ENCODE measurements at regions not wholly inside any gene's neighbourhood (a gene's known extent, or its start where the extent isn't known, plus 50 kb on each side); places are given as distances from the start of the nearest gene placed in this dataset.

DNA sequence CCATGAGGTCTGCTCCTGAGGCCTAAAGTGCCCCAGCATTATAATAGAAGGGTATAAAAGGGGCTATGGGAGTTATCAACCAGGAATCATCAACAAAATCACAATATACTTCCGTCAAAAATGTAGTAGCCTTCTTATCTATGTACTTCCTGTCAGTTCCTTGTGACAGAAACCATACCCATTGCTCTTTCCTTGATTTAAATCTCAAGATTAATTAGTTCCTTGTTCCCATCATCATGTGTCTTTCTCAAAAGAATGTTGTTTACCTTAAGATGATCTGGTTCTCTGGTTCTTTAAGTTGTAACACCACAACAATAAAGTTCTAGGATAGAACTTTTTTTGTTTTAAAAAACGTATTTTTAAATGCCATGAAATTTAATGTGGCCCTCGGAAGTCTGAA lies 833.3 kb downstream of the LTN1 start:
- TF ChIP-seq ETV6 (IDR thresholded peaks at IDR 0.05; ENCODE audit: borderline replicate concordance in 1 of 2, low read depth in 2 of 2, low read length in 1 of 2), result no peak
- TF ChIP-seq ETV6 (CRISPR knock-in tag; IDR thresholded peaks at IDR 0.05; ENCODE audit: borderline replicate concordance), result no peak
- no peak for TF ChIP-seq MTA3 (IDR thresholded peaks at IDR 0.05; ENCODE audit: borderline replicate concordance)
- TF ChIP-seq USF2 (CRISPR knock-in tag; IDR thresholded peaks at IDR 0.05), result no peak
- no peak for TF ChIP-seq JUN (IDR thresholded peaks at IDR 0.05; ENCODE audit: borderline replicate concordance, low read depth, low read length)
- TF ChIP-seq JUN (CRISPR knock-in tag; IDR thresholded peaks at IDR 0.05; ENCODE audit: borderline replicate concordance), result no peak
- TF ChIP-seq POLR2AphosphoS5 (IDR thresholded peaks at IDR 0.05; ENCODE audit: control insufficient read depth, insufficient read depth, low read depth, low read length), result no peak
- TF ChIP-seq, protein P1, sequence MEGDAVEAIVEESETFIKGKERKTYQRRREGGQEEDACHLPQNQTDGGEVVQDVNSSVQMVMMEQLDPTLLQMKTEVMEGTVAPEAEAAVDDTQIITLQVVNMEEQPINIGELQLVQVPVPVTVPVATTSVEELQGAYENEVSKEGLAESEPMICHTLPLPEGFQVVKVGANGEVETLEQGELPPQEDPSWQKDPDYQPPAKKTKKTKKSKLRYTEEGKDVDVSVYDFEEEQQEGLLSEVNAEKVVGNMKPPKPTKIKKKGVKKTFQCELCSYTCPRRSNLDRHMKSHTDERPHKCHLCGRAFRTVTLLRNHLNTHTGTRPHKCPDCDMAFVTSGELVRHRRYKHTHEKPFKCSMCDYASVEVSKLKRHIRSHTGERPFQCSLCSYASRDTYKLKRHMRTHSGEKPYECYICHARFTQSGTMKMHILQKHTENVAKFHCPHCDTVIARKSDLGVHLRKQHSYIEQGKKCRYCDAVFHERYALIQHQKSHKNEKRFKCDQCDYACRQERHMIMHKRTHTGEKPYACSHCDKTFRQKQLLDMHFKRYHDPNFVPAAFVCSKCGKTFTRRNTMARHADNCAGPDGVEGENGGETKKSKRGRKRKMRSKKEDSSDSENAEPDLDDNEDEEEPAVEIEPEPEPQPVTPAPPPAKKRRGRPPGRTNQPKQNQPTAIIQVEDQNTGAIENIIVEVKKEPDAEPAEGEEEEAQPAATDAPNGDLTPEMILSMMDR (IDR thresholded peaks at IDR 0.05 in 2 of 3, conservative IDR thresholded peaks at IDR 0.05 in 1 of 3; ENCODE audit: insufficient read depth in 2 of 3, low read depth in 1 of 3, low read length in 3 of 3), result no peak
- no peak for TF ChIP-seq SIN3A (IDR thresholded peaks at IDR 0.05; ENCODE audit: borderline replicate concordance in 2 of 2, control insufficient read depth in 1 of 2, low read depth in 2 of 2, low read length in 2 of 2)
- TF ChIP-seq MCM7 (IDR thresholded peaks at IDR 0.05), result no peak
- TF ChIP-seq RBM22 (IDR thresholded peaks at IDR 0.05; ENCODE audit: low read depth, low read length, poor library complexity, severe bottlenecking), result no peak
- TF ChIP-seq, protein P2, sequence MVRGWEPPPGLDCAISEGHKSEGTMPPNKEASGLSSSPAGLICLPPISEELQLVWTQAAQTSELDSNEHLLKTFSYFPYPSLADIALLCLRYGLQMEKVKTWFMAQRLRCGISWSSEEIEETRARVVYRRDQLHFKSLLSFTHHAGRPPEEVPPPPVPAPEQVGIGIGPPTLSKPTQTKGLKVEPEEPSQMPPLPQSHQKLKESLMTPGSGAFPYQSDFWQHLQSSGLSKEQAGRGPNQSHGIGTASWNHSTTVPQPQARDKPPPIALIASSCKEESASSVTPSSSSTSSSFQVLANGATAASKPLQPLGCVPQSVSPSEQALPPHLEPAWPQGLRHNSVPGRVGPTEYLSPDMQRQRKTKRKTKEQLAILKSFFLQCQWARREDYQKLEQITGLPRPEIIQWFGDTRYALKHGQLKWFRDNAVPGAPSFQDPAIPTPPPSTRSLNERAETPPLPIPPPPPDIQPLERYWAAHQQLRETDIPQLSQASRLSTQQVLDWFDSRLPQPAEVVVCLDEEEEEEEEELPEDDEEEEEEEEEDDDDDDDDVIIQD (CRISPR knock-in tag; IDR thresholded peaks at IDR 0.05), result no peak
- no peak for TF ChIP-seq BACH1 (tag; IDR thresholded peaks at IDR 0.05)
- no peak for TF ChIP-seq KAT2B (IDR thresholded peaks at IDR 0.05; ENCODE audit: low read depth, low read length)
- TF ChIP-seq ATF3 (IDR thresholded peaks at IDR 0.05), result no peak
- TF ChIP-seq ATF3 (CRISPR knock-in tag; conservative IDR thresholded peaks at IDR 0.05), result no peak
- TF ChIP-seq POLR2A (conservative IDR thresholded peaks at IDR 0.05), result no peak
